GM23338 (cell line): ENCODE measurements at regions not wholly inside any gene's neighbourhood (a gene's known extent, or its start where the extent isn't known, plus 50 kb on each side); places are given as distances from the start of the nearest gene placed in this dataset.

ENCODE experiments used
- ATAC-seq: fragments of 200-7000 bp; cut with Tn5 transposase; 3 replicates; pipeline ENCODE4 v1.9.1; 2020
- DNase-seq: peaks from one replicate; pipeline ENCODE4 v3.0.0-alpha.2; 2015; ENCODE audit warnings: low spot score
- H2AFZ ChIP-seq: fragments of 200-600 bp; sonication (generic); 2 replicates; pipeline ENCODE4 v1.8.0; 2016; ENCODE audit warnings: antibody characterized with exemption, mild to moderate bottlenecking, moderate library complexity
- H3F3A ChIP-seq: fragments of 200-600 bp; sonication (generic); replicated peaks from 2 replicates; pipeline ENCODE4 v1.8.0; 2017; ENCODE audit warnings: antibody characterized with exemption, mixed run types, low read depth
- H3K27ac ChIP-seq: fragments of 200-600 bp; sonication (generic); 2 replicates; pipeline ENCODE4 v1.6.1; 2016; ENCODE audit warnings: low read depth
- H3K27me3 ChIP-seq: fragments of 200-600 bp; sonication (generic); 2 replicates; pipeline ENCODE4 v1.8.0; 2016; ENCODE audit warnings: mild to moderate bottlenecking, mixed run types, moderate library complexity; ENCODE audit not compliant: insufficient read depth
- H3K36me3 ChIP-seq: fragments of 200-600 bp; sonication (generic); 2 replicates; pipeline ENCODE4 v1.8.0; 2016; ENCODE audit warnings: mild to moderate bottlenecking; ENCODE audit not compliant: insufficient read depth
- H3K4me1 ChIP-seq: fragments of 200-600 bp; sonication (generic); 2 replicates; pipeline ENCODE4 v1.8.0; 2016; ENCODE audit warnings: mild to moderate bottlenecking, moderate library complexity; ENCODE audit not compliant: insufficient read depth
- H3K4me2 ChIP-seq: fragments of 200-600 bp; sonication (generic); 2 replicates; pipeline ENCODE4 v1.7.1; 2017; ENCODE audit warnings: mixed run types
- H3K4me3 ChIP-seq: fragments of 200-600 bp; sonication (generic); 2 replicates; pipeline ENCODE4 v1.6.1; 2016; ENCODE audit warnings: mixed run types
- H3K79me2 ChIP-seq: fragments of 200-600 bp; sonication (generic); replicated peaks from 2 replicates; pipeline ENCODE4 v1.8.0; 2017; ENCODE audit warnings: mild to moderate bottlenecking; ENCODE audit not compliant: insufficient read depth
- H3K9me2 ChIP-seq: fragments of 200-600 bp; sonication (generic); 2 replicates; pipeline ENCODE4 v1.8.0; 2017; ENCODE audit not compliant: insufficient read depth
- H4K20me1 ChIP-seq: fragments of 200-600 bp; sonication (generic); replicated peaks from 2 replicates; pipeline ENCODE4 v1.8.0; 2017; ENCODE audit warnings: mild to moderate bottlenecking; ENCODE audit not compliant: insufficient read depth
- H3K27ac Mint-ChIP-seq: 2 replicates; pipeline ENCODE4 v1.8.0; 2020; ENCODE audit warnings: inconsistent platforms, mild to moderate bottlenecking, moderate library complexity, mixed read lengths
- H3K27me3 Mint-ChIP-seq: 3 replicates; pipeline ENCODE4 v1.8.0; 2022; ENCODE audit warnings: low read depth, mild to moderate bottlenecking, moderate library complexity, mixed read lengths, inconsistent platforms; ENCODE audit not compliant: insufficient read depth, poor library complexity
- H3K36me3 Mint-ChIP-seq: 3 replicates; pipeline ENCODE4 v1.8.0; 2021; ENCODE audit warnings: low read depth, mild to moderate bottlenecking, inconsistent platforms, moderate library complexity, mixed read lengths
- H3K4me1 Mint-ChIP-seq: 3 replicates; pipeline ENCODE4 v1.8.0; 2020; ENCODE audit warnings: mild to moderate bottlenecking, inconsistent platforms, mixed read lengths
- H3K4me3 Mint-ChIP-seq: 3 replicates; pipeline ENCODE4 v1.8.0; 2021; ENCODE audit warnings: moderate library complexity, mild to moderate bottlenecking, inconsistent platforms, mixed read lengths
- H3K9me3 Mint-ChIP-seq: 3 replicates; pipeline ENCODE4 v1.8.0; 2020; ENCODE audit warnings: moderate library complexity, mild to moderate bottlenecking, inconsistent platforms, mixed read lengths
- CREB1 ChIP-seq: fragments of 250-450 bp; sonication (Bioruptor Pico); IDR thresholded peaks from 2 replicates; pipeline ENCODE4 v1.5.0; 2020; ENCODE audit warnings: low read depth, mild to moderate bottlenecking, moderate library complexity
- ETS1 ChIP-seq: IDR thresholded peaks from 2 replicates; pipeline ENCODE4 v1.6.1; 2016; ENCODE audit warnings: antibody characterized with exemption
- EZH2 ChIP-seq: fragments of 200-600 bp; sonication (generic); IDR thresholded peaks from one replicate; pipeline ENCODE4 v1.8.0; 2017; ENCODE audit warnings: antibody characterized with exemption, mild to moderate bottlenecking, low read depth; ENCODE audit not compliant: unreplicated experiment
- EZH2phosphoT487 ChIP-seq: fragments of 200-600 bp; sonication (generic); IDR thresholded peaks from one replicate; pipeline ENCODE4 v1.8.1; 2018; ENCODE audit warnings: antibody characterized with exemption; ENCODE audit not compliant: unreplicated experiment
- ZNF114 ChIP-seq: fragments of 250-450 bp; sonication (Bioruptor Pico); IDR thresholded peaks from 2 replicates; pipeline ENCODE4 v1.5.0; 2020; ENCODE audit warnings: mild to moderate bottlenecking, moderate library complexity
- ZNF331 ChIP-seq: fragments of 250-450 bp; sonication (Bioruptor Pico); IDR thresholded peaks from 2 replicates; pipeline ENCODE4 v1.5.0; 2020; ENCODE audit warnings: low read depth, mild to moderate bottlenecking, moderate library complexity
- ZNF462 ChIP-seq: fragments of 250-450 bp; sonication (Bioruptor Pico); IDR thresholded peaks from 2 replicates; pipeline ENCODE4 v1.5.0; 2020; ENCODE audit warnings: mild to moderate bottlenecking, moderate library complexity

- TF ChIP-seq ZNF462 (CRISPR knock-in tag) (no peak), ZNF114 (CRISPR knock-in tag) (no peak), ZNF331 (CRISPR knock-in tag) (no peak)
Measured at GRCh38 chr2:225270053-225270452, 129.5 kb upstream of the NYAP2 start (continued).

GRCh38 chr2:225254363-225254762, 145.1 kb upstream of the NYAP2 start:
- H3K27me3 ChIP-seq, result no peaks in the 10 kb centered on the region
- no peak overlapping the region for H3K27ac ChIP-seq
- peak overlapping the region; percentile 45 for H3K4me2 ChIP-seq
- no peaks in the 10 kb centered on the region for H4K20me1 ChIP-seq
- 0 out of 2 replicates have a peak, but pooled peaks cover 8% of the 10 kb centered on the region for H3K9me2 ChIP-seq
- H3K36me3 ChIP-seq, result no peaks in the 10 kb centered on the region
- H2AFZ ChIP-seq, result no peak overlapping the region; the same call in 1 of the 2 replicates
- no peak overlapping the region for H3K4me3 Mint-ChIP-seq
- DNase-seq (no peak), ATAC-seq (no peak)
- no peak overlapping the region for H3K4me3 ChIP-seq
- H3F3A ChIP-seq, result no peaks in the 10 kb centered on the region
- H3K9me3 Mint-ChIP-seq, result peaks cover 11% of the 10 kb centered on the region; the same call in 2 of the 3 replicates
- H3K4me1 Mint-ChIP-seq, result peaks cover 17% of the 10 kb centered on the region
- peaks cover 21% of the 10 kb centered on the region for H3K4me1 ChIP-seq
- no peaks in the 10 kb centered on the region for H3K79me2 ChIP-seq
- H3K27ac Mint-ChIP-seq, result peak overlapping the region; percentile 66
- no peaks in the 10 kb centered on the region for H3K27me3 Mint-ChIP-seq
- H3K36me3 Mint-ChIP-seq, result peaks cover 10% of the 10 kb centered on the region; the same call in 2 of the 3 replicates
- TF ChIP-seq CREB1 (CRISPR knock-in tag) (no peak), EZH2 (no peak), ETS1 (no peak), ZNF462 (CRISPR knock-in tag) (no peak), EZH2phosphoT487 (no peak)
